NOMO-1 treated with dmso at 0.1 percent for 144 hours (cell line): ENCODE measurements at regions not wholly inside any gene's neighbourhood (a gene's known extent, or its start where the extent isn't known, plus 50 kb on each side); places are given as distances from the start of the nearest gene placed in this dataset.

ENCODE experiments used
- DNase-seq: peaks from one replicate; lab custom pipeline; 2025; ENCODE audit not compliant: unreplicated experiment; lab: John Stamatoyannopoulos, UW

DNA sequence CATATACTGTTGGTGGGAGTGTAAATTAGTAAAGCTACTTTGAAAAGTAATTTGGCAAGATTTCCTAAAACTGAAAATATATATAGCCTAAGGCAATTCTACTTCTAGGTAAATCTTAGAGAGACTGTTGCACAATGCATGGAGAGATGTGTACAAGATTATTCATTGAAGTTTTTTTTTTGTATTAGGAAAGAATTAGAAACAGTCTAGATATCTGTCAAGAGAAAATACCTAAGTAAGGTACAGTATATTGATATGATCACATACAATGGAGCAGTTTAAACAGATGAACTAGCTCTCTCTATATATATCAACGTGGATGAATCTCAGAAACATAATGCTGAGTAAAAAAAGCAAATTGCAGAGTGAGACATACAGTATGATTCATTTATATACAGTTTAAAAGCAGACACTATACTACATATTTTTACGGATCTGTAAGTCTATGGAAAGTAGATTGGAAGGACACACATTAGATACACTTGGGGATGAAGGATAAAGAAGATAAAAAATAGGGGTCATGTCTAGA lies 59.3 kb upstream of the ACVR1 start:
- no peak for DNase-seq

DNA sequence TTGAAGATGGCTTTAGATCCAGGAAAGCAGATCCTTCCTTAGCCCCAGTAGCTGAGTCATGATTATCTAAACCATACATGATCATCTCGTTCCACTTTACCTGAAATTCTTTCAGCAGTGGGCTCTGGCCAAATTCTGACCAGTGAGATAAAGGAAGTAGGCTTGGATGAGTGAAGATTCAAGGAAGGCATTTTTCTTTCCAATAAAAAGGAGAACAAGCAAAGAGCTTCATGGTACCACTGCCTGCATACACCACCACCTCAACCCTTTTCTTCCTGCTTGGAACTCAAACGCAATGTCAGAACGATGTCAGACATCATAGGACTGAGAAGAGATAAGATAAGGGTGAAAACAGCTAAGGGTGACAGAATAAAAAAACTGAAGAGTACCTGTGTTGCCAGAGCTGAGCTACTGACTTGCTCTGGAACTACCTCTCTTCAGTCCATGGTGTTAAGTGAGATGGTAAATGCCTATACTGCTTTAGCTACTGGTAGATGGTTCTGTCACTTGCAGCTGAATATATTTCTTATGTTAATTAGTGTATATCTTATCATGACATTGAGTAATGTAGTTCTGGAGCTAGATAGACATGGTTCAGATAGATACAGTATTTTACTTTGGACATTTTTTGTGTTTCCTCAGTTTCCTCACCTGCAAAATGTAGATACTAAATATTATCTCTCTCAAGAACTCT lies 58.7 kb upstream of the ACVR1 start:
- DNase-seq = no peak

- no peak for DNase-seq
Observed at GRCh38 chr2:157933160-157933920, 57.2 kb upstream of the ACVR1 start.

DNA sequence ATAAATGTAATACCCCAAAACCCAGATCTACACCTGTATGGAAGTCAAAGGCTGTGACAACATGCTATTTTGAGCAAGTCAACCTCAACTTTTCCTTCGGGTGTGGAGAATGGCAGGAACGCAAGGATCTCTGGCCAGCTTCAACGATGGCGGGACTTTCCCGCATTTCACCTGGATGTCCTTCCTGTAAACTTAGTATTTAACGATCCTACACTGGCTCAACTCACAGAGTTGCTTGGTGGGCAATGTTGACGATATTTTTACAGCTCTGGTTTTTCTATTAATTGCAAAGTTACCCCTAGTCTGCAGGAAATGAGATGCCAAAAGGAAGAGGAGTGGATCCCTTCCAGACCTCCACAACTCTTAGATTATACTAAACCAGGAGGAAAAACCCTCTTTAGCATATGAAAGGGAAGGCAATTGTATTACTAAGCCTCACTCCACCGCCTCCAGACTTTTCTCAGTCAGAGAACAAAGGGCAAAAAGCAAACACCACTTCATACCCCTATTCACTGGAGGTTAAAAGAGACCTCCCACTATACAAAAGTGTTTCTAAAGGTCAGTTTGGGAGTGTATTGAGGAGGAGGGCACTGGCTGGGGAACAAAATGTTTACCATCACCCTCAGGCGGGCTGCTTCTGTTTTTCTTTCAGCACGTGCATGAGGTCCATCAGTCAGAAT lies 56.5 kb upstream of the ACVR1 start:
- no peak for DNase-seq

GRCh38 chr2:157931542-157931941 lies 55.4 kb upstream of the ACVR1 start:
- no peak for DNase-seq

DNA sequence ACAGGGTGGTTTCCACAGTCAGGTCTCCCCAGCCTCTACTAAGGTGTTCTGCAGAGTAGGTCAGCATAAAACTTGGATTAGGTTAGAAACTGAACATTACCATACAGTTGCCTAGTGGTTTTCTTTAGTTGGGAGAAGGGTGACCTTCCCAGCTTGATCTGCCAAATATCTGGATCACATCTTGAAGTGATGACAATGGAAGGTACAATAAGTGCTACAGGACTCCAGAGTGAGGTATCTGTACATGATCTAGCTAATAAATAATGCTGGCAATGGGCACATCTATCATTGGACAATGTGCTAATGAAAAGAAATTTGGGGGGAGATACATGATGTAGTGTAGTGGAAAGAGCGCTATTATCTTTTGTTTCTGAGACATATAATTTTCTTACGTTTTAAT lies 54.6 kb upstream of the ACVR1 start:
- no peak for DNase-seq

DNA sequence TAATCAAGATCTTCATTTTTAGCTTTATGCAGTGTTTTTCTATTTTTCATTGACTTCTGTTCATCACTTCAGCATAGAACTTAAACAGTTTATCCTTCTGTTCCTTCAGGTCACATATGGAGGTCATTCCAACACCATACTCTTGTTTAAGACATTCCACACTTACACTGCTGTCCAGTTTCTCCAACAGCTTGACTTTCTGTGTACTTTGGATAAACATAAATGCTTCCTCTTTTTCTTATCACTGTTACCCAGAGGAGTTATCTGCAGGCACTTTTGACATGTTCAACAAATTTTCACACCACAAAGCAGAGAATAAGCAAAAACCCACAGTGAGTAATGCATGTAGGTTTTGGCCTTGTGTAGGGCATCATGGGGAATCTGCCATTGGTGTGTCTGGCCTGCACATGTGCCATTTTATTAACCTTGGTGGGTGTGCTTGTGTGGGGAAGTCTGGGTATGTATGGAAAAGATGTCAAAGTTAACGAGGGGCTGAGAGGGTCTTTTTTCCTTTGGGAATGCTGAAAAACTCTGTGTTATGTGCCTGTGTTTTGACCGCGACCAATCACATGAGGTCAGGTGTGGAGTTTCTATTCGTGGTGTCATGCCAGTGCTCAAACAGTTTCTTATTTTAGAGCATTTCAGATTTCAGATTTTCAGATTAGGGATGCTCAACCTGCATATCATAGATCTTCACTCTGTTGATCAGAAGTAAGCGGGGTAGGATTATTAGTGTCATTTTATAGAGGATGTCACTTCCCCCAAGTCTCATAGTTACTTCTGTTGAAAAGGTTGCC lies 53.9 kb upstream of the ACVR1 start:
- no peak for DNase-seq

- no peak for DNase-seq
Observed at GRCh38 chr2:157928372-157928771, 52.2 kb upstream of the ACVR1 start.

GRCh38 chr2:157927155-157927554 lies 51.0 kb upstream of the ACVR1 start:
- DNase-seq = no peak
